Stimulated activated CD4-positive, alpha-beta T cell treated with anti-CD3 and anti-CD28 coated beads, Interleukin-12 subunit alpha, Interleukin-12 subunit beta, amount 100 ng/mL, for 4 hours (primary cell): ENCODE measurements at regions not wholly inside any gene's neighbourhood (a gene's known extent, or its start where the extent isn't known, plus 50 kb on each side); places are given as distances from the start of the nearest gene placed in this dataset.

Source experiments
- DNase-seq: peaks from one replicate; pipeline ENCODE4 v3.0.0-alpha.2; 2020

GRCh38 chr2:192253692-192254091, 59.0 kb upstream of the TMEFF2 start:
- DNase-seq = no peak

DNA sequence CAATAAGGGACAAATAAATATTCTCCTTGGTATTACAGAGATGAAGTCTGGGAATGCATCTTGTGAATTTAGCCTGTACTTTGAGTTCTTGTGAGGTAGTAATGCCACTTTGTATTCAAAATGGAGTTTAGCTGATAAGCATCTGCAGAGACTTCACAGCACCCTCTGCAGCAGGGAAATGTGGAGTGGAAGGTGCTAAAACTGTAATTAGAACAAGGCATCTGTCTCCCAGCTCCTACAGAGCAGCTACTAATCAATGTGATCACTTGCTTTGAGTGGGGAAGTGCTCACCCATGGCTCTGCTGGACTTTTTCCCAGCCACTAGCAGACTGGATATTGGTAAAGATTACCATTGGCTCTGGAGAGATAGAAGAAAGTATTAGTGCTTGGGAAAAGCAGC, 56.2 kb upstream of the TMEFF2 start:
- DNase-seq = no peak

DNA sequence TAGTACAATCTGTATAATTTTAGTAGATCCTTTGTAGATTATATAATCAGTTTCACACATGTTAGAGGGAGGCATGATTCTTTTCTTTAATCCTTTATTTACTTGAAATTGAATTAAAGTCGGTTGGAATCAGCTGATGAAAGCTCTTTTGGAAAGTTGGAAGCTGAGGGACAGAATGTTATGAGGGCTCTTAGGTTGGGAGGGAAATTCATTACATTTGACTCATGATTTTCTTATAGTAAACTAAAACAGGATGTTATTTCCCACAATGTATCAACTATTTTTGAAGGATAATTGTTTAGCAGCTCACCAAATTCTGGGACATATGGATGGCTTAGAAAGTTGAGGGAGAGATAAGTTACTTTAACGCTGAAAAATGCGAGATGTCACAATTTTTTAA, 52.7 kb upstream of the TMEFF2 start:
- DNase-seq = no peak

GRCh38 chr2:192246297-192246696, 51.6 kb upstream of the TMEFF2 start:
- DNase-seq = no peak

DNA sequence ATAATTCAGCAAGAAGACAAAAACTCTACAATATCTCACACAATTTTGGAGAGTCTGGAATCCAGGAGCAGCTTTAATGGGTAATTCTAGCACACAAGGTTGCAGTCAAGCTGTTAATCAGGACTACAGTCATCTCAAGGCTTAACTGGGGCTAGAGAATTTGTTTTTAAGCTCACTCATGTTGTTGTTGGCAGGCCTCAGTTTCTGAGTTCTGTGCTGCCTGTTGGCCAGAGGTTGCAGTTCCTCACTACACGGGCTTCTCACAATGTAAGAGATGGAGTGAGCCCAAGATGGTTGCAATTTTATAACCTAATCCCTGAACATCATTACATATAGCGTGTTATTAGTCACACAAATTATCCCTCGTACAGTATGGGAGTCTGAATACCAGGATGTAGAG, 50.6 kb upstream of the TMEFF2 start:
- DNase-seq = no peak
